GM18502 (cell line): ENCODE measurements at regions not wholly inside any gene's neighbourhood (a gene's known extent, or its start where the extent isn't known, plus 50 kb on each side); places are given as distances from the start of the nearest gene placed in this dataset.
"Not testable (repeated sequence)": the region's sequence is repeated elsewhere in the genome, so short reads cannot be mapped to it uniquely, and the experiment has no call there.

Experiments
- ATAC-seq: cut with Tn5 transposase; IDR thresholded peaks from one replicate; pipeline ENCODE4 v1.9.1; 2021; ENCODE audit warnings: mild to moderate bottlenecking; ENCODE audit not compliant: unreplicated experiment, poor library complexity

- no peak for ATAC-seq
Measured at GRCh38 chr11:25159341-25159740, 662.5 kb downstream of the LUZP2 start.

DNA sequence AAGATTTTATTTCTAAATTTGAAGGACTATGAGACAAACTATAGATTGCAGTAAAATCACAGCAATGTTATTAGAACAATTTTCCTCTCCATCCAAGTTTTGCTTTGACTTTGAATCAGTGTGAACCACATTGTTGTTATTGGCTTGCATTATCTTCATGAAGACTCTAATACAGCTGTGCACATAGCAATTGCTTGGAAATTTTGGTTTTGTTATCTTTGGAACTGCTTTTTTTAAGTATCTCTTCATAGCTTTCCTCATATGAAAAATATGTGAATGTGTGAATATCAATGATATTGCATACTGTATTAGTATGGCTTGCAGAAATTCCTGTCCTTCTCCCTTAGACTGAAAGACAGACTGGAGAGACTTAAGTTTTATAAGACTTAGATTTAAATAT, 666.6 kb downstream of the LUZP2 start:
- ATAC-seq = no peak

GRCh38 chr11:25180187-25180586, 683.3 kb downstream of the LUZP2 start:
- no peak for ATAC-seq

- no peak for ATAC-seq
Measured at GRCh38 chr11:25183411-25183810, 686.6 kb downstream of the LUZP2 start.

DNA sequence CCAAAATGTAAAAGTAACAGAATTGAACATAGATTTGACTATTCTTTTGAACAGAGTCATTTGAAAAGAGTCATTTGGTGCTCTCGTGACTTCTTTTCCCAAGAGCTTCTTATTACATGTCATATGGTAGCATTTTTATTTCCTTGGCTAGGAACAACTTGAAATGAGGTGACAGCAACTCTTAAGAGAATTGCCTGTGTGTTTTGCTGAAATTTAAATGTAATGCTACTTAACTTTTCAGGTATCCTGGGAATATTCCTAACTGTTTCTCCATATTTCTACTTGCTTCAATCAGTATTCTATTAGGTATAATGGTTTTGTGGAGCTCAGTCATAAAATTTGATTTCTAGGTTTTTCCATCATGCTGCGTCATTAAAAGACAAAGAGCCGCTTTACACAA, 700.7 kb downstream of the LUZP2 start:
- no peak for ATAC-seq

DNA sequence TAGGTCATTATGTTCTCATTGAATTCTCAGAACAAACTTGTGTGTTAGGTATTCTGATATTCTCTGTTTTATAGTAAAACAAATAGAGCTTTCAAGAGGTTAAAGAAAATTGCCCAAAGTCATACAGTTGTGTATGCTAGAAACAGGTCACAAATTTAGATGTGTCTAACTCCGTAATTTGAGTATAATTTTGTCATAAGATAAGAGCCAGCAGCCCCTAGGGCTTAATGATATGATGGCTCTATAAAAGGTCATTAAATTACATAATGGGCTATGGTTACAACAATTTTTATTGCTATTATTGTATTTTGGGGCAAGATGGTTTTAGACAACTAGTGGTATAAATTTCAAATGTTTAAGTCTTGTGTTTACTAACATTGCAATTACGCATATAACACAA, 701.9 kb downstream of the LUZP2 start:
- no peak for ATAC-seq

DNA sequence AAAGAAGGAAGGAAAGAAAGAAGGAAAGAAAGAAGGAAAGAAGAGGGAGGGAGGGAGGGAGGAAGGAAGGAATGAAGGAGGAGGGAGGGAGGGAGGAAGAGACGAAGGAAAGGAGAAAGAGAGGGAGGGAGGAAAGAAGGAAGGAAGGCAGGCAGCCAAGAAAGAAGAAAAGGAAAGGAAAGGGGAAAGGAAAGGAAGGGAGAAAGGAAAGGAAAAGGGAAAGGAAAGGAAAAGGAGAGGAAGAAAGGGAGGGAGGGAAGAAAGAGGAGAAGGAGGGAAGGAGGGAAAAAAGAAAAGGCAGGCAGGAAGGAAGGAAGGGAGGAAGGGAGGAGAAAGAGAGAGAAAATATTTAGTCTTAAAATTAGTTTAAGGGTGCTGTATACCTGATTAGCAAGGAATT, 704.1 kb downstream of the LUZP2 start:
- ATAC-seq = no peak

- ATAC-seq = no peak
Measured at GRCh38 chr11:25206762-25207161, 709.9 kb downstream of the LUZP2 start.

DNA sequence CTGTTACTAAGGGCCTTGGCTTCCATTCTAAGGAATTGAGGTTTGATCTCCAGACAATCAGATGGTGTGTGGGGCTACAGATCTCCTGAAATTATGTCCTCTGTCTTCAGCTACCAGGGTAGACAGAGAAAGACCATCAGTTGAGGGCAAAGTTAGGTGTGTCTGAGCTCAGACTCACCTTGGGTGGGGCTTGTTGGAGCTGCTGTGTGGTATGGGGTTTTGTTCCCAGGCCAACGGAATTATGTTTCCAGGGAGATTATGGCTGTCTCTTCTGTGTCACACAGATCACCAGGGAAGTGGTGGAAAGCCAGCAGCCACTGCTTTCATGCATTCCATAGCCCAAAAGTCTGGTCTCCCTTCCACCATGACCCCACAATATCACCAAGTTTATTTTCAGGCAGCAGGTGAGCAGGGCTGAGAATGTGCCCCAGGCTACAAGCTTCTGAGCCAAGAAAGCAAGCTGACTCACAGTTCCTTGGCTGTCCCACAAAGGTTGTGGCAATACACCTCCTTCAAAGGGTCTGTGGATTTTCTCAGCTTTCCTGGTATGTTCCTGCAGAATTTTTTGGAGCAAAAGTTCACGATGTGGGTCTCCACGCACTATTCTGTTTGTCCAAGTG, 714.9 kb downstream of the LUZP2 start:
- ATAC-seq = no peak

GRCh38 chr11:25214535-25215176, 717.8 kb downstream of the LUZP2 start:
- ATAC-seq = no peak

- no peak for ATAC-seq
Measured at GRCh38 chr11:25218036-25218435, 721.2 kb downstream of the LUZP2 start.

DNA sequence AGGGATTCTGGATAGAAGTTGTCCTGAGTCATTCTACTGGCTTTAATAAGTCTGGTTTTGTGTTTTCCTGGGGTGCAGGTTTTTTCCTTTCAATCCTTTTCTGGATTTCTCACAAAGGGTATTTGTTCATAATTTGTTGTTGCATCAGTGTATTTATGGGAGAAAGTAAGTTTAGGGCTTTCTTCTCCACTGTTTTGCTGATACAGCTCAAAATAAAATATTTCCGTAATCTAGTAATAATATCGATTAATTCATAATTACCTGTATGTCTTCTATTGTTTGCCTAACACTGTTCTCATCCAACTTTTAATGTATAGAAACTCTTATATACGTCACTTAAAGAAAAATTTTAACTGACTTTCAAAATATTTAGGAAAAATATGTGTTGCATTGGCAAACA, 728.2 kb downstream of the LUZP2 start:
- ATAC-seq = no peak

GRCh38 chr11:25242928-25243327, 746.1 kb downstream of the LUZP2 start:
- no peak for ATAC-seq

DNA sequence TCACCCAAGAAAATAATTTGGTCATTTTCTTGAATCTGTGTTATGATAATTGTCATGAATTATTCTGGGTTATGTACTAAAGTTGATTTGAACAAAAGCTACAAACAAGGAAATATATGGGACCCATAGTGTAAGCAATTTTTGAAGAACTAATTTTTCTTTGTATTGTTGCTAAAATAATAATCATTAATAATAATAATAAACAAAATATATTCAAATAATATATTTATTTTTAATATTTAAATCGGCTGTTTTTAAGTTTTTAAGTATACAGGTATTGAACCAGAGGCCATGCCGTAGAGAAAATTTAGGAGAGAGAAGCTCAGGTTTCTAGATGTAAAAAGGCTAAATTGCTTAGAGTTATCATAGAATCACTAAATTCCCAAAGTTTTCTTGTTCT, 747.3 kb downstream of the LUZP2 start:
- ATAC-seq = no peak

GRCh38 chr11:25247336-25247735, 750.5 kb downstream of the LUZP2 start:
- ATAC-seq = no peak

- no peak for ATAC-seq
Measured at GRCh38 chr11:25252854-25253253, 756.0 kb downstream of the LUZP2 start.

DNA sequence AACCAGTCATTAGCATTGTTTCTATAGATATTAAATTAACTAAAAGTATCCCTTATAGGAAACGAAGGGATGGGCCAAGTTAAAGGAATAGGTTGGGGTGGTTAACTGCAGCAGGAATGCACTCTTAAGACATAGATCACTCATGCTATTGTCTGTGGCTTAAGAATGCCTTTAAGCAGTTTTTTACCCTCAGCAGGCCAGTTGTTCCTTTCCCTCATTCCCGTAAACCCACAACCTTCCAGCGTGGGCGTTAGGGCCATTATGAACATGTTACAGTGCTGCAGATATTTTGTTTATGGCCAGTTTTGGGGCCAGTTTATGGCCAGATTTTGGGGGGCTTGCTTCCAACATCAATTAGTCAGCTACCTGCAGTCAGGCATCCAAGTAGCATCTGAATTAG, 767.0 kb downstream of the LUZP2 start:
- not testable (repeated sequence) for ATAC-seq

DNA sequence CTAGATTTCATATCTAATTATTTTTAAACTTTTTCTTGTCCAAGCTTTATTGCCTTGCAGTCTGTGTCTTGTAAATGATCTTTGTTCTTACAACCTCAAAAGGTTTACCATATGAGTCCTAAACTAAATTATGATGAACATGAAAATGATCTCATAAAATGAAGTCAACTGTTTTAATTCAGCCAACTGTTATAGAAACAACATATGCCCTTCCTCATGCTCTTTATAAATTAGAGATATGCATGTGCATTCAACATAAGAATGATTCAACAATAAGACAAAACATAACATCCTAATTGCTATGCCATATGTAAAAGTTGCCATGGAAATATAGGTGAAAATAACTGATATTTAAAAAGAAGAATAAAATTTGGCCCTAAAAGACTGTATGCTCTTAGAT, 774.4 kb downstream of the LUZP2 start:
- ATAC-seq = no peak

DNA sequence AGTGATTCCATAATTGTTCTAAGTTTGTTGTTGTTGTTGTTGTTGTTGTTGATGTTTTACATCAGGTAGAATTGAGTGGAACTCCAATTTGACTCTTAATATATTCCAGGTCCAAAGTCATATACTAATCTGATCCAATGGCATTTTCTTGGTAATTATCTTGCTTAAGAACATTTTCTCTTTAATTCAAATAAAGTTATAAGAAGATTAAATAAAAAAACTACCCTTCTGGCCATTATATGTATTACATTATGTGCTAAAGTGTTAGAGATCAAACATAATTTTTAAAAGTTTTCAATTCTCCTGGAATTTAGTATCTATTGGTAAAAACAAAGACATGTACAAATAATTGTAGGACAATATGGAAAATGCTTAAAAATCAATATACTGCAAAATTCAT, 775.4 kb downstream of the LUZP2 start:
- no peak for ATAC-seq

GRCh38 chr11:25280821-25281220, 784.0 kb downstream of the LUZP2 start:
- ATAC-seq = not testable (repeated sequence)

DNA sequence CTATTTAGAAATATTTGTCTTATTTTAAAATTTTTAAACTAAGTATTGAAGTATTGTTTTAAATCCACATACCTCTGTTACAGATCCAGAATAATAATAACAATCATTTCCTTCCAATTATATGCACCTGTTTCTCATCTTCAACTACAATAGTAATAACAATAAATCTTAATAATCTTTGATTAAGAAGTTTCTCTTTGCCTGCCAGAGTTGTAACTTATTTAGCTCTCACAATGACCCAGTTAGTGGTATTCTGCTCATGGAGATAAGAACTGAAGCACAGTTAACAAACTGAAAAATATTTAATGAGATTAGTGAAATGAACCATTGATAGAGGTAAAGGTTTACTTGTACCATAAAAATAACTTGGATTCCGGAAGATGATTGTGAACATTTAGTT, 796.3 kb downstream of the LUZP2 start:
- ATAC-seq = no peak

DNA sequence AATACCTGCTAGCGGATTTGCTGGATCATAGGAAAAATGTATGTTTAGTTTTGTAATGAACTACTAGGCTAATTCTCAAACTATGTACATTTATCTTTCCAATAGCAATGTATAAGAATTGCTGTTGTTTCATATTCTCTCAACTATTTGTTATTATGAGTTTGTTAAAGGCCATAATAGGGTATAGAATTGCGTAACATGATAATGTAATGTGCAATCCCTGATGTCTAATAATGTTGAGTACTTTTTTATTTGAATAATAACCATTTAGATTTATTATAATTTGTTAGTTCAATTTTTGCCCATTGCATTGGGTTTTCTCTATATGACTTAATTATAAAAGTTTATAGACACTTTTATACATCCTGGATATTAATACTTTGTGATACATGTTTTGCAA, 801.6 kb downstream of the LUZP2 start:
- ATAC-seq = no peak
